LHCN-M2 (cell line): ENCODE measurements at regions not wholly inside any gene's neighbourhood (a gene's known extent, or its start where the extent isn't known, plus 50 kb on each side); places are given as distances from the start of the nearest gene placed in this dataset.

Source experiments
- DNase-seq: peaks from one replicate; pipeline ENCODE4 v3.0.0-alpha.2; 2012; ENCODE audit warnings: low read depth

DNA sequence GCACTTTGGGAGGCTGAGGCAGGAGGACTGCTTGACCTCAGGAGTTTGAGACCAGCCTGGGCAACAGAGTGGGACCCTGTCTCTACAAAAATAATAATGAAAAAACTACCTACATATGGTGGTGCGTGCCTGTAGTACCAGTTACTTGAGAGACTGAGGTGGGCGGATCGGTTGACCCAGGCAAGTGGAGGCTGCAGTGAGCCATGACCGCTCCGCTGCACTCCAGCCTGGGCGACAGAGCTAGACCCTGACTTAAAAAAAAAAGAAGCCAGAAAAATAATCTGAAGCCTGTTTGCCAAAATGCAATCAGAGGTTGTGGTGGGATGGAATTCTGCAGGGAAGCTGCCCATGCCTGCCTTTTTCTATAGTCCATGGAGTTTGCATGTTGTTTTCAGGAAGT lies 50.4 kb upstream of the GGTA1 start:
- no peak for DNase-seq

GRCh38 chr9:121550569-121551512 lies 51.2 kb upstream of the GGTA1 start:
- DNase-seq = peak; percentile 33

DNA sequence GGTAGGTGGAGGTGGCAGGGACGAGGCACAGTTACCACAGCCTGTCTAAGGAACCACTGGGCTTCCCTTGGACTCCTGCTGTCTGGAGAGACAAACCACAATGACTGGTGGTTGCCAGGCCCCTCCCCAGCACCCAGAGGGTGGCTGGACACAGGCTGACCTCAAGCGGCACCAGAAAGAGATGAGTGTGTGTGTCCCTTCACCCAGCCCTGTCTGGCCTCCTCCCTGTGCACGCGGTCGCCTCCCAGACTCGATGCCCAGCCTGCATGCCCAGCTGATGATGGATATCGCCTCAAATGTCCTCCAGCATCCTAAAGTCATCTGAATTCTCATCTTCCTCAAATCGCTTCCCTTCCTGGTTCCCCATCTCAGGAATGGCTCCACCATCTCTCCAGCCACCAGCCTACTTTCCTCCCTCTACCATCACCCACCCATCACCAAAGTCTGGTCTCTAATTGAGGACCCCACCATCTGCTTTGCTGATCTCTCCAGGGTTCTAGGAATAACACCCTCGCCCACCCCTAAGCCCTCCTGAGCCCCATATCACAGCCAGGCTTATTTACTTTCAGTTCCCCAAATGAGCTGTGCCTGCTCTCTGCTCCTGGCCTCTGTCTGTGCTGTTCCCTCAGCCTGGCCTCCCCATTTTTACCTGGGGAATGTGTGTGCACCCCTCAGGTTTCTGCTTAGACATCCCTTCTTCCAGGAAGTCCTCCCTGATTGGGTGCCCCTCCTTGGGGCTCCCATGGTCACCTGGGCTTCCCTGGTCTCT lies 52.5 kb upstream of the GGTA1 start:
- no peak for DNase-seq

DNA sequence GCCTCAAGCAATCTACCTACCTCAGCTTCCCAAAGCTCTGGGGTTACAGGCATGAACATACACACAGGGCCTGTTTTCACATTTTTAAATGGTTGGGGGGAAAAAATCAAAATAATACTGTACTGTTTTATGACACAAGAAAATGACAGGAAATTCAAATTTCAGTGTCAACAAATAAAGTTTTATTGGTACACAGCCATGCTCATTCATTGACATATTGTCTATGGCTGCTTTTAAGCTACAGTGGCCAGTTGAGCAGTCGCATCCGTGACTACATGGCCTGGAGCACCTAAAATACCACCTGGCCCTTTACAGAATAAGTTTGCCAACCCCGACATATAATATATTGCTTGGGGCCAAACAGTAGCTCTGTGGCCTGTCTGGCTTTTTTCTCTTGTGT lies 56.4 kb upstream of the GGTA1 start:
- DNase-seq = no peak

- DNase-seq = peak; percentile 79
These were observed 56.9 kb upstream of the GGTA1 start for GRCh38 chr9:121556580-121556979.

- peak; percentile 92 for DNase-seq
These were observed 58.2 kb upstream of the GGTA1 start for GRCh38 chr9:121557581-121558447.

GRCh38 chr9:121558473-121558872 lies 58.8 kb upstream of the GGTA1 start:
- DNase-seq = no peak

- DNase-seq = no peak
These were observed 59.5 kb upstream of the GGTA1 start for GRCh38 chr9:121559183-121559582.

DNA sequence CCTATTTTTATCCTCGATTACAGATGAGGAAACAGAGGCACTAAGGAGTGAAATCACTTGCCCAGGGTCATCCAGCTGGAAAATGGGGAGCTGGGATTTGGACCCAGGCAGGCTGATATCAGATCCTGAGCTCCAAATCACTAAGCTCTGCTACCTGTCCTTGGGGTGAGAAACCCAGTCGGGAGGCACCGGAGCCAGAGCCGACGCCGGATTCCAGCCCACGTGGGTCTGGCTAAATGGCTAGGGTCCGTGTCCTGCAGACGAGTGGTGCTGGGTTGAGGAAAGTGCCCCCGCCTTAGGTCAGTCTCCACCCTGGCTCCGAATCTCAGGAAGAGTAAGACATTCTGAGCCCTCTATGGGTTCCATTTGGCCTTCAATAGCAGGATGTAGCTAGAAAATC lies 61.3 kb upstream of the GGTA1 start:
- DNase-seq = no peak

GRCh38 chr9:121561385-121562222 lies 62.0 kb upstream of the GGTA1 start:
- no peak for DNase-seq

GRCh38 chr9:121562301-121562700 lies 62.7 kb upstream of the GGTA1 start:
- DNase-seq = no peak

- DNase-seq = no peak
These were observed 63.8 kb upstream of the GGTA1 start for GRCh38 chr9:121563425-121563824.

DNA sequence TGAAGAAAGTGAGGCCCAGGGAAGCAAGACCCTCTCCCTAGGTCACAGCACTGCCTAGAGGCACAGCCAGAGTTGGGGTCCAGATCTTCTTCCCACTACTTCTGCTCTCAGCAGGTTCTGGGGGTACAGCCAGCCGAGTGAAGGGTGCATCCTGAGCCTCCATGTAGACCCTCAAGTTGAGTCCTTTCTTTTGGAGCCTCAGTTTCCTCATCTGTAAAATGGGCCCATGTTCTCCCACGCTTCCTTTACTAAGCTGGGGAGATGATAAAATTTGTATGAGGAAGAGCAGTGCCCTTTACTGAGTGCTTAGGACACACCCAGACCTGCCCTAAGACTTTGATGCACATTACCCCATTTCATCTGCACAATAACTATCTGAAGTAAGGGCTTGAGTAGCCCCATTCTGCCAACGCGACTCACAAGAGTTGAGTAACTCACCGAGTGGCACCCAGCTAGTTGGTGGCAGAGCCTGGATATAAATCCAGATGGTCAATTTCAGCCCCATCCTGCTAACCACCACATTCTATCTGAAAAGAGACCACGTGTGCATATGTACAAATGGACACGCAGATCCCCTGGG lies 64.3 kb upstream of the GGTA1 start:
- DNase-seq = no peak

DNA sequence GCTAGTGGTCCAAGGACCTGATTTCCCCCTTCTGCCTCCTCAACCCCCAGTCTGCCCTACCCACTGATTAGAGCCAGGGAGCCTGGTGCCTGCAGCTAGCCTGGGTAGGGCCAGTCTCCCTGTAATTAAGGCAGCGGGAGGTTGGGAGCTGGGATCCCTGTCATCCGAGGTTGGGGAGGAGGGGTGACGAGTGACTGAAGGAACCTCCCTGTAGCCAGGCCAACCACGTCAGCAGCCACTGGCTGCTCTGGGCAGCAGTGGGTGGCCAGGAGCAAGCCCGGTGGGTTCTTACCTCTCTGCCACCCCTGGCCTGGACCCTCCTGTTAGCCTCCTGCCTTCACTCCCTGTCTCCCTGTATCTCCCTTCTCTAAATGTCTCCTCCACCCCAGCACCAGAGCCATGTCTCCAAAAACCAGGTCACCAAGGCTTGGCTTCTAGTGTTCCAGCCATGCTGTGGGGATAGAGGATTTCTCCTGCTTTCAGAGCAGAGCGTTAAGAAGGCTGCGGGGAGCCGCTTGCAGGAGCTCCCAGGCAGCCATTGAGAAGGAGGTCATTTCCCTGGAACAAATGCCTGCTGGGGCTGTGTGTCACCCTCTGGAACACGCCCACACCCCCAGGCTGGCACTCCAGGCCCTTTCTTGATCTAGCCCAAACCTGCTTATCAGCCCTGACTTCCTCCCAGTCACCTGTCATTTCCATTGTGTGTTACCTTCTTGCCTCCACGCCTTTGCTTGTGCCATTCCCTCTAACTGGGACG lies 65.0 kb upstream of the GGTA1 start:
- DNase-seq = no peak

DNA sequence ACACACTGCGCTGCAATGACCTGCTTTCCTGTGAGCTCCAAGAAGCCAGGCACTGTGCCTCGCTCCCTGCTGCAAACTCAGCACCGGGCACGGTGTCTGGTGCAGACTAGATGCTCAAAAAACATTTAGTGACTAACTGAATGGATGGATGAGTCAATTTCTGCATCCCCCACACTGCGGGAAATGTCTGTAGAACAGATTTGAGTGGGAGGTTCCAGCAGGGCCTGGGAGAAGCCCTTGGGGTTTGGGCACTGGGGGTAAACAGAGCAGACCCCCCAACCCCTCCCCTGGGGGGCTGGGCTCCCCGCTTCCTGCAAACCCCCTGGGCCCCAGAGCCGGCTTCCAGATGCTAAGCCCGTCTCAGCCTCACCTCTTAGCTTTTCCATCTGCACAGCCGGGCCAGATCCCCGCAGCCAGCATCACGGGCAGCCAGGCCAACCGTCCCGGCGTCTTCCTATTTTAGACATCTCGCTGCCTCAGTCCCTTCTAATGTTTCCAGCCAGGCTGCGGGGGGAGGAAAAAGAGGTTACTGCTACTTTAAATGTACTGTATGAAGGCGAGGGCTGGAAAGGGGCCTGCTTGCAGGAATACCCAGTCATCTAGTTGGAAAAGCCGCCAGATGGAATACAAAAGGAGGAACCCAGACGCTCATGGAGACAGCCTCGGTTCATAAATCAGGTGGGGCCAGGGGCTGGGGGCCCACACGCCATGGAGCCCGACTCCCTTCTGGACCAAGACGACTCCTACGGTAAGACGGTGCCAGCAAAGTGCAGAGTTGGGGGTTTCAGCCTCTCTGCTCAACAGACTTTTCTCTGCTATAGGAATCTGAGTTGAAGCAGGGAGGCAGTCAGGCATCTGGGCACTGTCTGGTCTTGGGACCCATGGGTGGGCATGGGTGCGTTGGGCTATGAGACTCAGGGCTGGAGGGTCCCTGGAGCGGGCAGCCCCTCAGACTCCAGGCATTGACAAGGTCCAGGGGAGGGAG lies 67.1 kb upstream of the GGTA1 start:
- DNase-seq = peak; percentile 35

DNA sequence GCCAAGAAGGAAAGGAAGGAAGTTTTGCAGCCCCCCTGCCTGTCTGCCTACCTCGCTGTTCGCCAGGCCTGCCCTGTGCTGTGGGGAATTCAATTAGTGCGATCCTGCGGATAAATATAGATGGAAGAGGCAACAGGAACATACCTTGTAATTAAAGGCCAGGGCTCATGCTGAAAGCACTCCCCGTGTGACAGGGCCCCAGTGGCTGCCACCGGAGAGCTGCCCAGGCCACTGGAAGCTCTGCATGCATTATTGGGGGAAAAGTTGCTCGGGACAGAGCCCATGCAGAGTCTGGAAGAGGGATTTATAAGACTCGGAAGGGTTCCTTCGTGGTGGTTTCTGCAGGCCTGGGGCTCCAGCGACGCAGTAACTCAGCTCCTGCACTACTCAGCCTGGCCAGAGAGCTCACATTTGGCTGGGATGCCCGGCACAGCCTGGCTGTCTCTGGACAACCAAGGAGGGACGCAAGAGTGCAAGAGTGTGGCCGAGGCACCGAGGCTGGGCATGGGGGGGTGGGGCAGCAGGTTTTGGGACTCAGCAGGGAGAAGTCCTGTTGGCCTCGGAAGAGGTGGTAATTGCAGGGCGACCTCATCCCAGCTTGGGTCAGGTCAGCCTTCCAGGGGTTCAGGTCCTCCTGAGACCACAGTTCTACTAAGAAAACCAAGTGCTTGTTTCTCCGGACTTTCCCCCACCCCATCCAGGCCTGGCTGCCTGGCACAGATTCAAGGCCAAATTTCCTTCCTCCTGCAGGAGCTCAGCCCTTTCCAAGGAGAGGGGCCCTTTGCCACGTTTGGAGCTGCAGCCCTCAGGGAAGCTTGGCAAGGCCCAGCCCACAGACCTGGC lies 68.1 kb upstream of the GGTA1 start:
- DNase-seq = no peak
